ENCODE measurements at regions not wholly inside any gene's neighbourhood (a gene's known extent, or its start where the extent isn't known, plus 50 kb on each side); places are given as distances from the start of the nearest gene placed in this dataset.

GRCh38 chr16:80902306-80903110 is 98.1 kb upstream of the CDYL2 start:
- TF ChIP-seq, protein P1, sequence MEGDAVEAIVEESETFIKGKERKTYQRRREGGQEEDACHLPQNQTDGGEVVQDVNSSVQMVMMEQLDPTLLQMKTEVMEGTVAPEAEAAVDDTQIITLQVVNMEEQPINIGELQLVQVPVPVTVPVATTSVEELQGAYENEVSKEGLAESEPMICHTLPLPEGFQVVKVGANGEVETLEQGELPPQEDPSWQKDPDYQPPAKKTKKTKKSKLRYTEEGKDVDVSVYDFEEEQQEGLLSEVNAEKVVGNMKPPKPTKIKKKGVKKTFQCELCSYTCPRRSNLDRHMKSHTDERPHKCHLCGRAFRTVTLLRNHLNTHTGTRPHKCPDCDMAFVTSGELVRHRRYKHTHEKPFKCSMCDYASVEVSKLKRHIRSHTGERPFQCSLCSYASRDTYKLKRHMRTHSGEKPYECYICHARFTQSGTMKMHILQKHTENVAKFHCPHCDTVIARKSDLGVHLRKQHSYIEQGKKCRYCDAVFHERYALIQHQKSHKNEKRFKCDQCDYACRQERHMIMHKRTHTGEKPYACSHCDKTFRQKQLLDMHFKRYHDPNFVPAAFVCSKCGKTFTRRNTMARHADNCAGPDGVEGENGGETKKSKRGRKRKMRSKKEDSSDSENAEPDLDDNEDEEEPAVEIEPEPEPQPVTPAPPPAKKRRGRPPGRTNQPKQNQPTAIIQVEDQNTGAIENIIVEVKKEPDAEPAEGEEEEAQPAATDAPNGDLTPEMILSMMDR (IDR thresholded peaks at IDR 0.05), result no peak
- no peak for TF ChIP-seq ZFX (IDR thresholded peaks at IDR 0.05; ENCODE audit: borderline replicate concordance)

All from 22Rv1 (cell line).